Loucy (cell line): ENCODE measurements at regions not wholly inside any gene's neighbourhood (a gene's known extent, or its start where the extent isn't known, plus 50 kb on each side); places are given as distances from the start of the nearest gene placed in this dataset.

Experiments
- H2AFZ ChIP-seq: fragments of 200-600 bp; sonication (generic); 2 replicates; pipeline ENCODE4 v1.6.0; 2016; ENCODE audit warnings: antibody characterized with exemption, mild to moderate bottlenecking, low read length, moderate library complexity
- H3F3A ChIP-seq: fragments of 200-600 bp; 2 replicates; pipeline ENCODE4 v1.6.0; 2016; ENCODE audit warnings: antibody characterized with exemption, low read depth, mild to moderate bottlenecking
- H3K27me3 ChIP-seq: fragments of 200-600 bp; sonication (generic); 2 replicates; pipeline ENCODE4 v1.6.1; 2014; ENCODE audit warnings: low read length, mild to moderate bottlenecking; ENCODE audit not compliant: insufficient read depth, poor library complexity, severe bottlenecking
- H3K36me3 ChIP-seq: fragments of 200-600 bp; sonication (generic); 2 replicates; pipeline ENCODE4 v1.6.1; 2016; ENCODE audit warnings: low read length; ENCODE audit not compliant: insufficient read depth
- H3K4me1 ChIP-seq: fragments of 200-600 bp; sonication (generic); 2 replicates; pipeline ENCODE4 v1.5.1; 2014; ENCODE audit warnings: low read length, mild to moderate bottlenecking; ENCODE audit not compliant: insufficient read depth, poor library complexity, severe bottlenecking
- H3K4me2 ChIP-seq: fragments of 200-600 bp; sonication (generic); 2 replicates; pipeline ENCODE4 v1.6.0; 2014; ENCODE audit warnings: antibody characterized with exemption, low read length, low read depth, mild to moderate bottlenecking; ENCODE audit not compliant: poor library complexity, severe bottlenecking
- H3K4me3 ChIP-seq: fragments of 200-600 bp; sonication (generic); 2 replicates; pipeline ENCODE4 v1.5.1; 2014; ENCODE audit warnings: low read length, mild to moderate bottlenecking, mixed read lengths; ENCODE audit not compliant: poor library complexity, severe bottlenecking
- H3K79me2 ChIP-seq: fragments of 200-600 bp; sonication (generic); 2 replicates; pipeline ENCODE4 v1.6.1; 2014; ENCODE audit warnings: low read length; ENCODE audit not compliant: insufficient read depth
- H3K9ac ChIP-seq: fragments of 200-600 bp; sonication (generic); 2 replicates; pipeline ENCODE4 v1.6.0; 2014; ENCODE audit warnings: mild to moderate bottlenecking, low read depth, low read length, moderate library complexity; ENCODE audit not compliant: poor library complexity, severe bottlenecking
- H3K9me2 ChIP-seq: fragments of 200-600 bp; sonication (generic); replicated peaks from 2 replicates; pipeline ENCODE4 v1.6.1; 2016; ENCODE audit warnings: low read depth, low read length, mixed read lengths
- H3K9me3 ChIP-seq: fragments of 200-600 bp; sonication (generic); 2 replicates; pipeline ENCODE4 v1.6.1; 2014; ENCODE audit warnings: mild to moderate bottlenecking, antibody characterized with exemption, low read length, low read depth; ENCODE audit not compliant: insufficient read depth
- H4K20me1 ChIP-seq: fragments of 200-600 bp; sonication (generic); 2 replicates; pipeline ENCODE4 v1.6.0; 2014; ENCODE audit warnings: antibody characterized with exemption, low read length, mild to moderate bottlenecking; ENCODE audit not compliant: insufficient read depth, poor library complexity, severe bottlenecking
- EZH2phosphoT487 ChIP-seq: fragments of 200-600 bp; IDR thresholded peaks from 2 replicates; pipeline ENCODE4 v1.6.1; 2018; ENCODE audit warnings: antibody characterized with exemption, mild to moderate bottlenecking, moderate library complexity, borderline replicate concordance
- TF ChIP-seq, protein P1 (sequence below): fragments of 200-600 bp; sonication (generic); conservative IDR thresholded peaks from 2 replicates; pipeline ENCODE4 v1.5.1; 2014; ENCODE audit warnings: mild to moderate bottlenecking, antibody characterized with exemption, low read length

DNA sequence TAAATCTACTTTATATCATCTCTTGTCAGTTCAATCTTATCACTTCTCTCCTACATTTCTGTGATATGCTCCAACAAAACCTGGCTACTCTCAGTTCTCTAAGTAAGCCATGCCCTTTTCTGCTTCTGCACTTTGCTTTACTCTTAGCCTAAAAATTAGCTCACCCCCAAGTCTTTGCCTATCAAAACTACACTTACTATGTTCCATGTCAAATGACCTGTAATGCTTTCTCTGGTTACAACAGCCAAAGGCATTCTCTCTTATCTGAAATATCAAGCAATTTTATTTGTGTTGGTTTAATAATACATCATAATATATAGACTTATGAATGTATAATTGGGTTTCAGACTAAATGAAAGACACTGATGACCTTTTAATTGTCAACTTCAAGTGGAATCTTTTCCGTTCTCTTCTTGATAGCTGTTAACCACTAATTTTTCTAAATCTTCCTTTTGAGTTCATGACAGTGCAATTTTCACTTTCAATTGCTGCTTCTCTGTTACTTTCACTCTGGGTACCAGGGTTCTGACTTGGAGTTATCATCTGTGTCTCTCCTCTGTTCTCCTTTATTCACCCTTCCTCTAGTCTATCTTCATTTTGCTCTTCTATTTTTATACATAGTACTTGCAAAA lies 619.0 kb upstream of the GOLIM4 start:
- H3K36me3 ChIP-seq, result no peaks in the 10 kb centered on the region
- no peaks in the 10 kb centered on the region for H3F3A ChIP-seq
- no peak overlapping the region for H2AFZ ChIP-seq
- no peak overlapping the region for H3K9ac ChIP-seq
- no peaks in the 10 kb centered on the region for H4K20me1 ChIP-seq
- no peaks in the 10 kb centered on the region for H3K9me2 ChIP-seq
- H3K4me2 ChIP-seq, result no peak overlapping the region
- H3K79me2 ChIP-seq, result no peaks in the 10 kb centered on the region
- H3K4me3 ChIP-seq, result no peak overlapping the region
- H3K9me3 ChIP-seq, result no peaks in the 10 kb centered on the region
- no peak for TF ChIP-seq EZH2phosphoT487
- TF ChIP-seq, protein P1, sequence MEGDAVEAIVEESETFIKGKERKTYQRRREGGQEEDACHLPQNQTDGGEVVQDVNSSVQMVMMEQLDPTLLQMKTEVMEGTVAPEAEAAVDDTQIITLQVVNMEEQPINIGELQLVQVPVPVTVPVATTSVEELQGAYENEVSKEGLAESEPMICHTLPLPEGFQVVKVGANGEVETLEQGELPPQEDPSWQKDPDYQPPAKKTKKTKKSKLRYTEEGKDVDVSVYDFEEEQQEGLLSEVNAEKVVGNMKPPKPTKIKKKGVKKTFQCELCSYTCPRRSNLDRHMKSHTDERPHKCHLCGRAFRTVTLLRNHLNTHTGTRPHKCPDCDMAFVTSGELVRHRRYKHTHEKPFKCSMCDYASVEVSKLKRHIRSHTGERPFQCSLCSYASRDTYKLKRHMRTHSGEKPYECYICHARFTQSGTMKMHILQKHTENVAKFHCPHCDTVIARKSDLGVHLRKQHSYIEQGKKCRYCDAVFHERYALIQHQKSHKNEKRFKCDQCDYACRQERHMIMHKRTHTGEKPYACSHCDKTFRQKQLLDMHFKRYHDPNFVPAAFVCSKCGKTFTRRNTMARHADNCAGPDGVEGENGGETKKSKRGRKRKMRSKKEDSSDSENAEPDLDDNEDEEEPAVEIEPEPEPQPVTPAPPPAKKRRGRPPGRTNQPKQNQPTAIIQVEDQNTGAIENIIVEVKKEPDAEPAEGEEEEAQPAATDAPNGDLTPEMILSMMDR, result no peak
- H3K27me3 ChIP-seq, result no peaks in the 10 kb centered on the region
- no peaks in the 10 kb centered on the region for H3K4me1 ChIP-seq

- Histone ChIP-seq H3K79me2 (no peaks in the 10 kb centered on the region), H3K9me2 (no peaks in the 10 kb centered on the region), H4K20me1 (no peaks in the 10 kb centered on the region), H3K4me3 (no peak overlapping the region), H3K27me3 (no peaks in the 10 kb centered on the region), H3K4me2 (no peak overlapping the region), H3K9ac (no peak overlapping the region), H3F3A (no peaks in the 10 kb centered on the region), H3K9me3 (no peaks in the 10 kb centered on the region), H3K36me3 (no peaks in the 10 kb centered on the region), H3K4me1 (no peaks in the 10 kb centered on the region), H2AFZ (no peak overlapping the region)
- TF ChIP-seq, protein P1, result no peak
- no peak for TF ChIP-seq EZH2phosphoT487
Measured at GRCh38 chr3:168709073-168709472, 613.3 kb upstream of the GOLIM4 start.

- no peaks in the 10 kb centered on the region for H3K9me2 ChIP-seq
- no peak overlapping the region for H3K4me3 ChIP-seq
- no peaks in the 10 kb centered on the region for H3K27me3 ChIP-seq
- H3F3A ChIP-seq, result no peaks in the 10 kb centered on the region
- no peaks in the 10 kb centered on the region for H3K4me1 ChIP-seq
- H3K79me2 ChIP-seq, result no peaks in the 10 kb centered on the region
- no peak overlapping the region for H3K4me2 ChIP-seq
- H3K9ac ChIP-seq, result no peak overlapping the region
- H3K36me3 ChIP-seq, result no peaks in the 10 kb centered on the region
- TF ChIP-seq, protein P1, result no peak
- no peak for TF ChIP-seq EZH2phosphoT487
- H4K20me1 ChIP-seq, result no peaks in the 10 kb centered on the region
- H2AFZ ChIP-seq, result no peak overlapping the region
- H3K9me3 ChIP-seq, result no peaks in the 10 kb centered on the region
Measured at GRCh38 chr3:168707900-168708299, 612.2 kb upstream of the GOLIM4 start.
